Esophagus muscularis mucosa (tissue), 4 donors: ENCODE measurements at regions not wholly inside any gene's neighbourhood (a gene's known extent, or its start where the extent isn't known, plus 50 kb on each side); places are given as distances from the start of the nearest gene placed in this dataset.
"Not testable (repeated sequence)": the region's sequence is repeated elsewhere in the genome, so short reads cannot be mapped to it uniquely, and the experiment has no call there.

Source experiments
- DNase-seq: peaks from one replicate; pipeline ENCODE4 v3.0.0-alpha.2; 2017; ENCODE audit errors: extremely low spot score
- H3K27ac ChIP-seq, 4 donors: fragments of 200-600 bp; sonication (generic); replicated peaks in 1 of 4; 1 replicate in 3 of 4; 2 replicates in 1 of 4; pipeline ENCODE4 v1.5.1; 2016 to 2019; ENCODE audit warnings: mild to moderate bottlenecking in 1 of 4
- H3K27me3 ChIP-seq, 4 donors: fragments of 200-600 bp; sonication (generic); one replicate each; pipeline versions ENCODE4 v1.5.1 to v1.6.0; 2016 to 2019
- H3K36me3 ChIP-seq, 4 donors: fragments of 200-600 bp; sonication (generic); one replicate each; pipeline ENCODE4 v1.5.1; 2016 to 2019
- H3K4me1 ChIP-seq, 4 donors: fragments of 200-600 bp; sonication (generic); one replicate each; pipeline ENCODE4 v1.5.1; 2016 to 2019
- H3K4me3 ChIP-seq, 4 donors: fragments of 200-600 bp; sonication (generic); 1 replicate in 2 of 4; 2 replicates in 2 of 4; pipeline ENCODE4 v1.5.1; 2016 to 2019; ENCODE audit warnings: mild to moderate bottlenecking in 4 of 4, moderate library complexity in 1 of 4
- H3K9me3 ChIP-seq, 4 donors: fragments of 200-600 bp; sonication (generic); 1 replicate in 3 of 4; 2 replicates in 1 of 4; pipeline ENCODE4 v1.5.1; 2016 to 2019
- CTCF ChIP-seq, 3 experiments: fragments of 200-600 bp in 2 of 3; fragments of 450-650 bp in 1 of 3; sonication (generic) in 2 of 3; IDR thresholded peaks; one replicate each; pipeline ENCODE4 v1.5.1; 2017 to 2019; ENCODE audit warnings: antibody characterized with exemption in 3 of 3, mild to moderate bottlenecking in 2 of 3, moderate library complexity in 1 of 3
- WGBS: methylation state at CpG from one replicate; pipeline ENCODE4 v1.1.5; 2018; 5-methylcytosine and 5-hydroxymethylcytosine counted together
- intact Hi-C: fragments of 100-400 bp; cut with DNase I; formaldehyde crosslinking; loops from one replicate; pipeline ENCODE4 v1.15.1; 2023

GRCh38 chr9:66152406-66152805 lies 415.5 kb downstream of the FOXD4L4 start:
- H3K27ac ChIP-seq, H3K36me3 ChIP-seq, intact Hi-C loops, H3K27me3 ChIP-seq, H3K4me1 ChIP-seq, DNase-seq, H3K9me3 ChIP-seq: not testable (repeated sequence)
- H3K4me3 ChIP-seq: peak overlapping the region in 3 of 4 donors; percentile 32 to 43 (median 33)
- no CpG with 5 or more reads among the region's 30 CpGs for WGBS

GRCh38 chr9:66153021-66153725 lies 416.2 kb downstream of the FOXD4L4 start:
- H3K9me3 ChIP-seq, H3K36me3 ChIP-seq, H3K4me1 ChIP-seq, DNase-seq, intact Hi-C loops, H3K27ac ChIP-seq, H3K27me3 ChIP-seq: not testable (repeated sequence)
- peak in 2 of 3 experiments; percentile 25 to 32 for TF ChIP-seq CTCF (IDR thresholded peaks at IDR 0.05)
- H3K4me3 ChIP-seq: peak overlapping the region; percentile 42 to 54 (median 46)
- WGBS: 0% methylated on average over 22 of the region's 59 CpGs

GRCh38 chr9:66153971-66154691 lies 417.2 kb downstream of the FOXD4L4 start:
- DNase-seq, H3K27ac ChIP-seq, intact Hi-C loops, H3K4me1 ChIP-seq, H3K9me3 ChIP-seq, H3K27me3 ChIP-seq, H3K36me3 ChIP-seq: not testable (repeated sequence)
- peak overlapping the region; percentile 17 to 49 (median 41) for H3K4me3 ChIP-seq
- WGBS: no CpG with 5 or more reads among the region's 40 CpGs

- H3K27ac ChIP-seq, H3K36me3 ChIP-seq, H3K4me1 ChIP-seq, H3K9me3 ChIP-seq, intact Hi-C loops, DNase-seq, H3K4me3 ChIP-seq, H3K27me3 ChIP-seq: not testable (repeated sequence)
- 90% methylated on average over 6 of the region's 7 CpGs for WGBS
Observed at GRCh38 chr9:66182316-66182715, 445.4 kb downstream of the FOXD4L4 start.

GRCh38 chr9:66183648-66184047 lies 446.7 kb downstream of the FOXD4L4 start:
- intact Hi-C loops, DNase-seq, H3K4me3 ChIP-seq: not testable (repeated sequence)

GRCh38 chr9:66197199-66197598 lies 460.3 kb downstream of the FOXD4L4 start:
- WGBS: no CpG with 5 or more reads among the region's 4 CpGs
- H3K9me3 ChIP-seq, intact Hi-C loops: not testable (repeated sequence)

More at GRCh38 chr9:66183648-66184047, 446.7 kb downstream of the FOXD4L4 start:
- not testable (repeated sequence) for H3K36me3 ChIP-seq, H3K27ac ChIP-seq, H3K9me3 ChIP-seq, H3K27me3 ChIP-seq, H3K4me1 ChIP-seq
- WGBS: 83% methylated on average over 2 of the region's 2 CpGs

GRCh38 chr9:66198421-66198820 lies 461.5 kb downstream of the FOXD4L4 start:
- H3K9me3 ChIP-seq, H3K4me3 ChIP-seq, H3K4me1 ChIP-seq, H3K27ac ChIP-seq, intact Hi-C loops, H3K27me3 ChIP-seq, H3K36me3 ChIP-seq, DNase-seq: not testable (repeated sequence)
- peak in 1 of 3 experiments; percentile 7 for TF ChIP-seq CTCF (IDR thresholded peaks at IDR 0.05)
- 81% methylated on average over 9 of the region's 22 CpGs for whole genome bisulfite sequencing

More at GRCh38 chr9:66197199-66197598, 460.3 kb downstream of the FOXD4L4 start:
- DNase-seq: peak; percentile 53
- H3K4me1 ChIP-seq, H3K4me3 ChIP-seq, H3K27ac ChIP-seq, H3K27me3 ChIP-seq, H3K36me3 ChIP-seq: not testable (repeated sequence)

GRCh38 chr9:66206617-66207016 lies 469.7 kb downstream of the FOXD4L4 start:
- H3K4me3 ChIP-seq, H3K27ac ChIP-seq, intact Hi-C loops, H3K9me3 ChIP-seq, H3K4me1 ChIP-seq, DNase-seq, H3K27me3 ChIP-seq, H3K36me3 ChIP-seq: not testable (repeated sequence)
- WGBS: no CpG with 5 or more reads among the region's 1 CpG

- H3K27me3 ChIP-seq, H3K36me3 ChIP-seq, DNase-seq, H3K4me1 ChIP-seq, intact Hi-C loops, H3K9me3 ChIP-seq, H3K27ac ChIP-seq, H3K4me3 ChIP-seq: not testable (repeated sequence)
- 57% methylated on average over 1 of the region's 2 CpGs for WGBS
Observed at GRCh38 chr9:66207914-66208313, 471.0 kb downstream of the FOXD4L4 start.

- H3K4me3 ChIP-seq, DNase-seq, H3K27ac ChIP-seq, H3K9me3 ChIP-seq, intact Hi-C loops, H3K4me1 ChIP-seq, H3K27me3 ChIP-seq, H3K36me3 ChIP-seq: not testable (repeated sequence)
- no CpG with 5 or more reads among the region's 4 CpGs for WGBS
Observed at GRCh38 chr9:66244763-66245162, 507.8 kb downstream of the FOXD4L4 start.

GRCh38 chr9:66245481-66245880 lies 508.5 kb downstream of the FOXD4L4 start:
- intact Hi-C loops, H3K27me3 ChIP-seq, H3K4me1 ChIP-seq, H3K4me3 ChIP-seq, H3K9me3 ChIP-seq, H3K36me3 ChIP-seq, DNase-seq, H3K27ac ChIP-seq: not testable (repeated sequence)
- WGBS: 80% methylated on average over 1 of the region's 3 CpGs
